Activated CD4-positive, alpha-beta T cell treated with anti-CD3 and anti-CD28 coated beads for 36 hours (primary cell): ENCODE measurements at regions not wholly inside any gene's neighbourhood (a gene's known extent, or its start where the extent isn't known, plus 50 kb on each side); places are given as distances from the start of the nearest gene placed in this dataset.

Source experiments
- ATAC-seq: fragments of 200-7000 bp; cut with Tn5 transposase; one replicate; pipeline ENCODE4 v1.10.0; 2021; ENCODE audit warnings: mild to moderate bottlenecking, moderate library complexity
- CTCF ChIA-PET: fragments of 350-600 bp; sonication (Branson Sonifier 250); formaldehyde crosslinking; loops from one replicate; lab custom pipeline; 2021; ENCODE audit warnings: antibody characterized with exemption; lab: Charles Lee
- POLR2A ChIA-PET: fragments of 350-600 bp; sonication (Branson Sonifier 250); formaldehyde crosslinking; loops from one replicate; lab custom pipeline; 2021; ENCODE audit warnings: antibody characterized with exemption, inconsistent platforms; lab: Charles Lee
- DNase-seq: peaks from one replicate; pipeline ENCODE4 v3.0.0-alpha.2; 2020
- H3K27ac Mint-ChIP-seq: one replicate; pipeline ENCODE4 v1.8.0; 2021; ENCODE audit warnings: mixed read lengths
- H3K27me3 Mint-ChIP-seq: one replicate; pipeline ENCODE4 v1.8.0; 2021; ENCODE audit warnings: mixed read lengths
- H3K36me3 Mint-ChIP-seq: one replicate; pipeline ENCODE4 v1.8.0; 2021; ENCODE audit warnings: low read depth, mixed read lengths
- H3K4me1 Mint-ChIP-seq: one replicate; pipeline ENCODE4 v1.8.0; 2021; ENCODE audit warnings: mixed read lengths
- H3K4me3 Mint-ChIP-seq: one replicate; pipeline ENCODE4 v1.8.0; 2021; ENCODE audit warnings: mild to moderate bottlenecking, moderate library complexity, mixed read lengths
- H3K9me3 Mint-ChIP-seq: one replicate; pipeline ENCODE4 v1.8.0; 2021; ENCODE audit warnings: low read depth, mixed read lengths
- intact Hi-C, 2 experiments: fragments of 100-400 bp; cut with DNase I in 1 of 2; cut with micrococcal nuclease in 1 of 2; formaldehyde crosslinking; loops; one replicate each; pipeline versions ENCODE4 v1.14.2 to v1.15.1; 2022 to 2024; cut with DNase I, micrococcal nuclease

GRCh38 chr11:82250047-82250446 lies 483.6 kb downstream of the FAM181B start:
- Mint-ChIP-seq H3K27ac (no peak overlapping the region), H3K9me3 (no peaks in the 10 kb centered on the region), H3K4me1 (no peaks in the 10 kb centered on the region), H3K27me3 (peaks cover 2% of the 10 kb centered on the region), H3K36me3 (no peaks in the 10 kb centered on the region), H3K4me3 (no peak overlapping the region)
- intact Hi-C loops: no loop called here
- ATAC-seq: no peak
- ChIA-PET CTCF (no interaction called here), POLR2A (no interaction called here)
- DNase-seq: no peak

- ChIA-PET CTCF (no interaction called here), POLR2A (no interaction called here)
- H3K27me3 Mint-ChIP-seq: peaks cover 2% of the 10 kb centered on the region
- no peaks in the 10 kb centered on the region for H3K36me3 Mint-ChIP-seq
- intact Hi-C loops: no loop called here
- no peak overlapping the region for H3K4me3 Mint-ChIP-seq
- no peak overlapping the region for H3K27ac Mint-ChIP-seq
- H3K4me1 Mint-ChIP-seq: no peaks in the 10 kb centered on the region
- DNase-seq (no peak), ATAC-seq (no peak)
- H3K9me3 Mint-ChIP-seq: no peaks in the 10 kb centered on the region
Observed at GRCh38 chr11:82246926-82247325, 486.7 kb downstream of the FAM181B start.

GRCh38 chr11:82239498-82239897 lies 494.2 kb downstream of the FAM181B start:
- no peak overlapping the region for H3K27ac Mint-ChIP-seq
- no peak for DNase-seq
- H3K36me3 Mint-ChIP-seq: no peaks in the 10 kb centered on the region
- ChIA-PET POLR2A (no interaction called here), CTCF (no interaction called here)
- peaks cover 3% of the 10 kb centered on the region for H3K9me3 Mint-ChIP-seq
- H3K4me3 Mint-ChIP-seq: no peak overlapping the region
- H3K4me1 Mint-ChIP-seq: no peaks in the 10 kb centered on the region
- intact Hi-C loops: no loop called here
- no peak for ATAC-seq
- no peaks in the 10 kb centered on the region for H3K27me3 Mint-ChIP-seq

GRCh38 chr11:82234256-82234655 lies 499.4 kb downstream of the FAM181B start:
- ChIA-PET POLR2A (no interaction called here), CTCF (interaction anchor here (1.0 to 1.6 kb wide), 2 partner anchors 11 to 17 kb away, joined by 3 read pairs; no protein-coding TSS in a partner anchor)
- Mint-ChIP-seq H3K9me3 (peaks cover 3% of the 10 kb centered on the region), H3K4me3 (no peak overlapping the region), H3K4me1 (no peaks in the 10 kb centered on the region), H3K27ac (no peak overlapping the region), H3K36me3 (no peaks in the 10 kb centered on the region), H3K27me3 (no peaks in the 10 kb centered on the region)
- intact Hi-C loops: no loop called here
- no peak for ATAC-seq
- DNase-seq: no peak

GRCh38 chr11:82233201-82233600 lies 500.5 kb downstream of the FAM181B start:
- Mint-ChIP-seq H3K27me3 (no peaks in the 10 kb centered on the region), H3K4me1 (no peaks in the 10 kb centered on the region), H3K27ac (no peak overlapping the region), H3K9me3 (peaks cover 2% of the 10 kb centered on the region), H3K36me3 (no peaks in the 10 kb centered on the region), H3K4me3 (no peak overlapping the region)
- no peak for ATAC-seq
- DNase-seq: no peak
- POLR2A ChIA-PET: no interaction called here
- CTCF ChIA-PET: interaction anchor here (0.8 kb wide), 1 partner anchor 10 kb away, joined by 3 read pairs; no protein-coding TSS in a partner anchor
- intact Hi-C loops: no loop called here

DNA sequence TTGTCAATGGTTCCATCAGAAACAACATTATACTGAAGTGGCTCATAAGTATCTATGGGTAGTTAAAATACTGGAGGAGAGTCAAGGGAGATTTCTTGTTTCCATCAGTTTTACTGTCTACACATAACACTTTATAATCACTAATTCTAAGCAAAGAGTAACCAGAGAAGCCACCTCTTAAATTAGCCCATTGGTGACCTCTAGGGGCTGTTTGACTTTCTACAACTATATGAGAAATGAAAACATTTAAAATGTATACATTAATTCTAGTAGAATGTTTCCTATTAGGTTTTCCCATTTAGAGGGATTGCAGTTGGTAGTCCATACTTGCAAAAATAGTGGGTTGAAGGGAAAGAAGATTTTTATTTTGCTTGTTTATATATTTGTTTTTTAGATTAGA lies 504.3 kb downstream of the FAM181B start:
- ChIA-PET POLR2A (no interaction called here), CTCF (interaction anchor here (0.6 to 1.2 kb wide), 2 partner anchors 586 kb away, joined by 4 read pairs; no protein-coding TSS in a partner anchor)
- Mint-ChIP-seq H3K27ac (no peak overlapping the region), H3K27me3 (no peaks in the 10 kb centered on the region), H3K36me3 (no peaks in the 10 kb centered on the region), H3K4me1 (no peaks in the 10 kb centered on the region), H3K4me3 (no peak overlapping the region), H3K9me3 (no peaks in the 10 kb centered on the region)
- intact Hi-C loops: loop anchor here (1.0 to 2.0 kb wide), 3 partner anchors 441 to 585 kb away; no protein-coding TSS in a partner anchor
- DNase-seq (no peak), ATAC-seq (no peak)

GRCh38 chr11:82225930-82226329 lies 507.7 kb downstream of the FAM181B start:
- Mint-ChIP-seq H3K27ac (no peak overlapping the region), H3K4me1 (no peaks in the 10 kb centered on the region), H3K36me3 (no peaks in the 10 kb centered on the region), H3K27me3 (no peaks in the 10 kb centered on the region), H3K4me3 (no peak overlapping the region), H3K9me3 (no peaks in the 10 kb centered on the region)
- CTCF ChIA-PET: interaction anchor here (1.1 kb wide), 1 partner anchor 580 kb away, joined by 5 read pairs; no protein-coding TSS in a partner anchor
- ATAC-seq (no peak), DNase-seq (no peak)
- POLR2A ChIA-PET: no interaction called here
- intact Hi-C loops: no loop called here

- ATAC-seq (no peak), DNase-seq (no peak)
- no peaks in the 10 kb centered on the region for H3K9me3 Mint-ChIP-seq
- no peak overlapping the region for H3K4me3 Mint-ChIP-seq
- H3K27ac Mint-ChIP-seq: no peak overlapping the region
- H3K4me1 Mint-ChIP-seq: no peaks in the 10 kb centered on the region
- H3K27me3 Mint-ChIP-seq: no peaks in the 10 kb centered on the region
- POLR2A ChIA-PET: no interaction called here
- H3K36me3 Mint-ChIP-seq: no peaks in the 10 kb centered on the region
- CTCF ChIA-PET: interaction anchor here (1.1 kb wide), 1 partner anchor 580 kb away, joined by 5 read pairs; no protein-coding TSS in a partner anchor
- intact Hi-C loops: no loop called here
Observed at GRCh38 chr11:82225502-82225901, 508.2 kb downstream of the FAM181B start.

GRCh38 chr11:82216927-82217570 lies 516.6 kb downstream of the FAM181B start:
- intact Hi-C loops: no loop called here
- POLR2A ChIA-PET: no interaction called here

DNA sequence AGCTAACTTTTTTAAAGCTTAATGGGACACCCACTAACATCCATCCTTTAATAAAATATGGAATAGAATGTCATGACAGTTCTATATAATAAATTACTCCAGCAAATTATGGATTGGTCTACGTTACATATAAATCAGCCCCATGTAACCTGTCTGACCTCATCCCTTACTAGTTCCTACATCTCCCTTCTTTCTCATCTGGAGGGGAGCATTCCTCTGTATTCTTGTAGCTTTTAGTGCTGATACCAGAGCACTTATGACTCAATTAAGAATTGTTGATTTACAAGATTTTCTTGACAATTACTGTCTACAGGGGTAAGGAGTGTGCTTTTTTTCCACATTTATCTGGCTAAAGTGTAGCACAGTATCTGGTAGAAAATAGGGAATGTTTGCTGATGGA lies 523.7 kb downstream of the FAM181B start:
- no peak overlapping the region for H3K27ac Mint-ChIP-seq
- POLR2A ChIA-PET: no interaction called here
- intact Hi-C loops: no loop called here
- no peaks in the 10 kb centered on the region for H3K4me1 Mint-ChIP-seq
- no peak overlapping the region for H3K4me3 Mint-ChIP-seq
- ATAC-seq: no peak
- CTCF ChIA-PET: no interaction called here
- DNase-seq: no peak
- no peaks in the 10 kb centered on the region for H3K9me3 Mint-ChIP-seq
- H3K36me3 Mint-ChIP-seq: no peaks in the 10 kb centered on the region
- H3K27me3 Mint-ChIP-seq: peaks cover 4% of the 10 kb centered on the region

More at GRCh38 chr11:82216927-82217570, 516.6 kb downstream of the FAM181B start:
- CTCF ChIA-PET: interaction anchor here (0.6 kb wide), 2 partner anchors 25 to 888 kb away, joined by 3 read pairs; no protein-coding TSS in a partner anchor
- Mint-ChIP-seq H3K27ac (no peak overlapping the region), H3K36me3 (no peaks in the 10 kb centered on the region), H3K27me3 (peaks cover 2% of the 10 kb centered on the region), H3K4me3 (no peak overlapping the region), H3K4me1 (no peaks in the 10 kb centered on the region), H3K9me3 (no peaks in the 10 kb centered on the region)
- no peak for ATAC-seq
- DNase-seq: no peak

- Mint-ChIP-seq H3K36me3 (no peaks in the 10 kb centered on the region), H3K27me3 (no peaks in the 10 kb centered on the region)
Observed at GRCh38 chr11:82195283-82195682, 538.4 kb downstream of the FAM181B start.

DNA sequence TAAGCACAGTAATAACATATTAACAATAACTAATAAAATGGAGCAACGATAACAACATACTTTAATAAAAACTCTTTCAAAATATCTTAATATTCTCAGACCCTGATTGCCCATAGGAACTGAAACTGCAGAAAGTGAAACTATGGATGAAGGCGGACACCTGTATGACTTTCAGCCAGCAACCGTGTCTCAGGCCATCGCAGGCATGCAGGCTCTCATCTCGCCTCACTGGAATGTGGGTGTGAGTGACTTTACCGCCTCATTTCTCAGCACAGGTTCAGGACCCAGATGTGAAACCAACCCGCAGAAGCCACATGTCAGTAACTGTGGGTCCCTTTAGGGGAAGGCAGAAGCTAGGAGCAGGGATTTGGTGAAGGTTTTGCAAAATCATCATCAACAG lies 539.1 kb downstream of the FAM181B start:
- no peaks in the 10 kb centered on the region for H3K4me1 Mint-ChIP-seq
- H3K27ac Mint-ChIP-seq: no peak overlapping the region
- ChIA-PET POLR2A (no interaction called here), CTCF (no interaction called here)
- no peak for ATAC-seq
- no peaks in the 10 kb centered on the region for H3K36me3 Mint-ChIP-seq
- no peaks in the 10 kb centered on the region for H3K9me3 Mint-ChIP-seq
- DNase-seq: no peak
- H3K4me3 Mint-ChIP-seq: no peak overlapping the region
- no peaks in the 10 kb centered on the region for H3K27me3 Mint-ChIP-seq
- intact Hi-C loops: no loop called here

More at GRCh38 chr11:82195283-82195682, 538.4 kb downstream of the FAM181B start:
- Mint-ChIP-seq H3K27ac (no peak overlapping the region), H3K9me3 (no peaks in the 10 kb centered on the region), H3K4me1 (no peaks in the 10 kb centered on the region), H3K4me3 (no peak overlapping the region)
- intact Hi-C loops: no loop called here
- CTCF ChIA-PET: no interaction called here
- ATAC-seq (no peak), DNase-seq (no peak)
- POLR2A ChIA-PET: no interaction called here
